GM23248 (cell line): ENCODE measurements at regions not wholly inside any gene's neighbourhood (a gene's known extent, or its start where the extent isn't known, plus 50 kb on each side); places are given as distances from the start of the nearest gene placed in this dataset.

Source experiments
- EZH2 ChIP-seq: fragments of 200-600 bp; sonication (generic); IDR thresholded peaks from 2 replicates; pipeline ENCODE4 v1.6.1; 2018; ENCODE audit warnings: antibody characterized with exemption, mild to moderate bottlenecking; ENCODE audit not compliant: insufficient read depth, poor library complexity, severe bottlenecking
- EZH2phosphoT487 ChIP-seq: fragments of 200-600 bp; sonication (generic); IDR thresholded peaks from 2 replicates; pipeline ENCODE4 v1.6.1; 2018; ENCODE audit warnings: antibody characterized with exemption, moderate library complexity, mild to moderate bottlenecking, low read depth; ENCODE audit not compliant: insufficient read depth

DNA sequence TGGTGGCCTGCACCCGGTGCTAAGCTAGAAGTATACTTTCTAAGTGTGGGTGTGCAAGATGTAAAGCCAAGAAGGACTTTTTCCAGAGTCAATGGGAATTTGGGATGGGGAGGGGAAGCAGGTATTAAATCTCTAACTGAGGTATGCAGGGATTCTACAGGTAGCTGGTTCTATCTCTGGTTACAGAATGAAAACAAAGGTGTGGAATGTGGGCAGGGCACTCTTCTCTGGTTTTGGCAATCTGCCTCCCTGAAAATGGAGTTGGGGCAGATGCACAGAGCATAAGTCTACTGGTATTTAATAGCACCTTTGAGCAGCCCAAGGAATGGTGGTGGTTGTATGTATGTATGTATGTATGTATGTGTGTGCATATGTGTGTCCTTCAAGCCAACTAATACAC is 66.7 kb upstream of the PPP1R12A start:
- TF ChIP-seq EZH2: no peak
- TF ChIP-seq EZH2phosphoT487: no peak
